ENCODE measurements at regions not wholly inside any gene's neighbourhood (a gene's known extent, or its start where the extent isn't known, plus 50 kb on each side); places are given as distances from the start of the nearest gene placed in this dataset.

GRCh38 chr14:71183876-71184689 lies 276.8 kb downstream of the PCNX1 start:
- H3K9ac ChIP-seq (ENCODE audit: low read length), result no peak overlapping the region
- DNase-seq (ENCODE audit: low read depth), result no peak
- H3K36me3 ChIP-seq (ENCODE audit: control insufficient read depth, insufficient read depth, low read length, severe bottlenecking), result no peaks in the 10 kb centered on the region

DNA sequence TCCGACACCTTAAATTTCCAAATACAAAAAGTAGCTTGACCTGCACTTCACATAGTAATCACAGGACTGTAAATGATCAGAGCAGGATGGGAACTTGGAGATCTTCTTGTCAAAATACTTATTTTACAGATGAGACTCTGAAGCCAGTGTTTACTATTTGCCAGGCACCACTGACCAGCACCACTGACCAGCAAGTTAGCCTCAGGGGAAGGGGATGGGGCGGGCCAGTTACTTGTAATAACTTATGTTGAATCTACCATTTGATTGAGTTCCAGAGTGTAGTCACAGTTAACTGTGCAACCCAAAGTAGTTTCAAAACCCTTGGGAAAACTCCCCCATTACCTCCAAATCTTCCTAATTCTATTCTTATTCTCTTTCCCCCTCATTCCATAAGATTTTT lies 278.4 kb downstream of the PCNX1 start:
- Histone ChIP-seq H3K9ac (ENCODE audit: low read length) (no peak overlapping the region), H3K4me3 (ENCODE audit: low read length) (no peak overlapping the region), H3K36me3 (ENCODE audit: control insufficient read depth, insufficient read depth, low read length, severe bottlenecking) (no peaks in the 10 kb centered on the region), H3K4me1 (ENCODE audit: control insufficient read depth, insufficient read depth, low read length) (no peaks in the 10 kb centered on the region), H3K27me3 (replicated peaks; ENCODE audit: control insufficient read depth, insufficient read depth, low read length) (peaks cover 11% of the 10 kb centered on the region), H3K9me3 (ENCODE audit: control insufficient read depth, low read length) (peaks cover 3% of the 10 kb centered on the region)
- no peak for DNase-seq (ENCODE audit: low read depth)

More at GRCh38 chr14:71183876-71184689, 276.8 kb downstream of the PCNX1 start:
- H3K27me3 ChIP-seq (replicated peaks; ENCODE audit: control insufficient read depth, insufficient read depth, low read length), result peaks cover 11% of the 10 kb centered on the region
- peaks cover 3% of the 10 kb centered on the region for H3K9me3 ChIP-seq (ENCODE audit: control insufficient read depth, low read length)
- no peak overlapping the region for H3K4me3 ChIP-seq (ENCODE audit: low read length)
- H3K4me1 ChIP-seq (ENCODE audit: control insufficient read depth, insufficient read depth, low read length), result no peaks in the 10 kb centered on the region

GRCh38 chr14:71187633-71188356 lies 280.5 kb downstream of the PCNX1 start:
- H3K36me3 ChIP-seq (ENCODE audit: control insufficient read depth, insufficient read depth, low read length, severe bottlenecking), result no peaks in the 10 kb centered on the region
- no peak for DNase-seq (ENCODE audit: low read depth)
- peaks cover 3% of the 10 kb centered on the region for H3K9me3 ChIP-seq (ENCODE audit: control insufficient read depth, low read length)
- H3K4me1 ChIP-seq (ENCODE audit: control insufficient read depth, insufficient read depth, low read length), result no peaks in the 10 kb centered on the region
- no peak overlapping the region for H3K4me3 ChIP-seq (ENCODE audit: low read length)
- no peak overlapping the region for H3K9ac ChIP-seq (ENCODE audit: low read length)
- H3K27me3 ChIP-seq (replicated peaks; ENCODE audit: control insufficient read depth, insufficient read depth, low read length), result peaks cover 11% of the 10 kb centered on the region

DNA sequence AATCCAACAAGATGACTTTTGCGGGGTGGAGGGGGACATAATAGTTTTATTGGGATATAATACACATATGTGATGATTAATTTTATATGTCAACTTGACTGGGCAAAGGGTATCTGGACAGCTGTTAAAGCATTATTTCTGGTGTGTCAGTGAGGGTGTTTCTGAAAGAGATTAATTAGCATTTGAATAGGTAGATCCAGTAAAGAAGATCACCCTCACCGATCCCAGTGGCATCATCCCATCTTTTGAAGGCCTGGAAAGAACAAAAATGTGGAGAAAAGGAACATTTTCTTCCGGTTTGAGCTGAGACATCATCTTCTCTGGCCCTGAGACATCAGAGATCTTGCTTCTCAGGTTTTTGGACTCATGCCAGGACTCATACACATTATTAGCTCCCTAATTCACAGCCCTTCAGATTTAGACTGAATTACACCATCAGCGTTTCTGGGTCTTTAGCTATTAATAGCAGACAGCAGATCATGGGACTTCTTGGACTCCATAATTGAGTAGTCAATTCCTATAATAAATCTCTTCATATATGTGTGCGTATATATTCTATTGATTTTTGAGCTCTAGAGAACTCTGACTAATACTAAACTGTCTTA lies 283.6 kb downstream of the PCNX1 start:
- no peak overlapping the region for H3K4me3 ChIP-seq (ENCODE audit: low read length)
- H3K9me3 ChIP-seq (ENCODE audit: control insufficient read depth, low read length), result peaks cover 3% of the 10 kb centered on the region
- H3K27me3 ChIP-seq (replicated peaks; ENCODE audit: control insufficient read depth, insufficient read depth, low read length), result peaks cover 15% of the 10 kb centered on the region
- DNase-seq (ENCODE audit: low read depth), result no peak
- H3K36me3 ChIP-seq (ENCODE audit: control insufficient read depth, insufficient read depth, low read length, severe bottlenecking), result no peaks in the 10 kb centered on the region
- no peak overlapping the region for H3K9ac ChIP-seq (ENCODE audit: low read length)
- no peaks in the 10 kb centered on the region for H3K4me1 ChIP-seq (ENCODE audit: control insufficient read depth, insufficient read depth, low read length)

- no peaks in the 10 kb centered on the region for H3K4me1 ChIP-seq (ENCODE audit: control insufficient read depth, insufficient read depth, low read length)
- H3K9me3 ChIP-seq (ENCODE audit: control insufficient read depth, low read length), result no peaks in the 10 kb centered on the region
- H3K27me3 ChIP-seq (replicated peaks; ENCODE audit: control insufficient read depth, insufficient read depth, low read length), result peaks cover 14% of the 10 kb centered on the region
- no peak for DNase-seq (ENCODE audit: low read depth)
- no peak overlapping the region for H3K4me3 ChIP-seq (ENCODE audit: low read length)
- no peak overlapping the region for H3K9ac ChIP-seq (ENCODE audit: low read length)
- no peaks in the 10 kb centered on the region for H3K36me3 ChIP-seq (ENCODE audit: control insufficient read depth, insufficient read depth, low read length, severe bottlenecking)
These were observed 286.4 kb downstream of the PCNX1 start for GRCh38 chr14:71193663-71194062.

GRCh38 chr14:71194251-71194650 lies 287.0 kb downstream of the PCNX1 start:
- no peak for DNase-seq (ENCODE audit: low read depth)
- no peaks in the 10 kb centered on the region for H3K4me1 ChIP-seq (ENCODE audit: control insufficient read depth, insufficient read depth, low read length)
- no peak overlapping the region for H3K4me3 ChIP-seq (ENCODE audit: low read length)
- H3K9ac ChIP-seq (ENCODE audit: low read length), result no peak overlapping the region
- no peaks in the 10 kb centered on the region for H3K36me3 ChIP-seq (ENCODE audit: control insufficient read depth, insufficient read depth, low read length, severe bottlenecking)
- peaks cover 19% of the 10 kb centered on the region for H3K27me3 ChIP-seq (replicated peaks; ENCODE audit: control insufficient read depth, insufficient read depth, low read length)
- no peaks in the 10 kb centered on the region for H3K9me3 ChIP-seq (ENCODE audit: control insufficient read depth, low read length)

DNA sequence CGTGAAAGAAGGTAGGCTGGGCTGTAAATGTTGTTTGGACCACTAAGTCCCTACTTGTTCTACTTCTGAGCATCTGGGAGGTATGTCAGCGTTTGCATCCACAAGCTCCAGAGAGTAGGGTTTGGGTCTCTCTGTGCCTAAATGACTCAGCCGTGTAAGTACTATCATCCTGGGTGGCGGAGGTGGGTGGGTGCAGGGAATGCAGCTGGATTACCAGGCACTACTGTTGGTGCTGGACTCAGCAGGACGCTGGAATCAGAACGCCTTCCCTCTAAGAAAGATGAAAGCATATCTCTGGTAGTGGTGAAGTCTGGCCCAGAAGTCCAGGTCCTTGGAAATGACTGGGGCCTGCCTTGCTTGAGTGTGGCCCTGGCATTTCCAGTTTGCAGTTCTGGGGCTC lies 289.7 kb downstream of the PCNX1 start:
- Histone ChIP-seq H3K4me1 (ENCODE audit: control insufficient read depth, insufficient read depth, low read length) (no peaks in the 10 kb centered on the region), H3K9me3 (ENCODE audit: control insufficient read depth, low read length) (no peaks in the 10 kb centered on the region)

DNA sequence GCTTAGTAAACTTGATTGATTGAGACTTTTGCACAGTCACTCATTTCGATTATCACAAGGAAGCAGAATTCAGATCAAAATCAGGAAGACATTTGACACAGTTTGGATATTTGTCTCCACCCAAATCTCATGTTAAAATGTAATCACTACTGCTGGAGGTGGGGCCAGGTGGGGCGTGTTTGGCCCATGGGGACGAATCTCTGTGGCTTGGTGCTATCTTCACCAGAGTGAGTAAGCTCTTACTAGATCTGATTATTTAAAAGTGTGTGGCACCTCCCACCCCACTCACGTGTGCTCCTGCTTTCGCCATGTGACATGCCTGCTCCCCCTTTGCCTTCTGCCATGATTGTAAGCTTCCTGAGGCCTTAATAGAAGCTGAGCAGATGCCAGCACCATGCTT lies 291.4 kb downstream of the PCNX1 start:
- no peaks in the 10 kb centered on the region for H3K9me3 ChIP-seq (ENCODE audit: control insufficient read depth, low read length)
- peaks cover 31% of the 10 kb centered on the region for H3K27me3 ChIP-seq (replicated peaks; ENCODE audit: control insufficient read depth, insufficient read depth, low read length)
- H3K9ac ChIP-seq (ENCODE audit: low read length), result no peak overlapping the region
- H3K4me1 ChIP-seq (ENCODE audit: control insufficient read depth, insufficient read depth, low read length), result peaks cover 9% of the 10 kb centered on the region
- no peak overlapping the region for H3K4me3 ChIP-seq (ENCODE audit: low read length)
- no peak for DNase-seq (ENCODE audit: low read depth)
- H3K36me3 ChIP-seq (ENCODE audit: control insufficient read depth, insufficient read depth, low read length, severe bottlenecking), result no peaks in the 10 kb centered on the region

More for the DNA sequence above, 289.7 kb downstream of the PCNX1 start:
- Histone ChIP-seq H3K27me3 (replicated peaks; ENCODE audit: control insufficient read depth, insufficient read depth, low read length) (peaks cover 26% of the 10 kb centered on the region), H3K4me3 (ENCODE audit: low read length) (no peak overlapping the region), H3K36me3 (ENCODE audit: control insufficient read depth, insufficient read depth, low read length, severe bottlenecking) (no peaks in the 10 kb centered on the region), H3K9ac (ENCODE audit: low read length) (no peak overlapping the region)
- no peak for DNase-seq (ENCODE audit: low read depth)

DNA sequence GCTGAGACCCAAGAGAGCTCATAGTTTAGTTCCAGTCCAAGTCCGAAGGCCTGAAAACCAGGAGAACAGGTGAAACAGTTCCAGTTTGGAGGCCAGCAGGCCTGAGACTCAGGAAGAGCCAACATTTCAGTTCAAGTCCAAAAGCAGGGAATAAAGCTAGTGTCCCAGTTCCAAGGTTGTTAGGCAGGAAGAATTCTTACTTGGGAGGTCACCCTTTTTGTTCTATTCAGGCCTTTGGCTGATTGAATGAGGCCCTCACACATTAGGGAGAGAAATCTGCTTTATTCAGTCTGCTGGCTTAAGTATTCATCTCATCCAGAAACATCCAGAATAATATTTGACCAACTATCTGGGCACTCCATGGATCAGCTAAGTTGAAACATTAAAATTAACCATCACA lies 294.6 kb downstream of the PCNX1 start:
- no peak for DNase-seq (ENCODE audit: low read depth)
- no peak overlapping the region for H3K4me3 ChIP-seq (ENCODE audit: low read length)
- H3K9ac ChIP-seq (ENCODE audit: low read length), result no peak overlapping the region
- H3K36me3 ChIP-seq (ENCODE audit: control insufficient read depth, insufficient read depth, low read length, severe bottlenecking), result no peaks in the 10 kb centered on the region
- H3K27me3 ChIP-seq (replicated peaks; ENCODE audit: control insufficient read depth, insufficient read depth, low read length), result peaks cover 25% of the 10 kb centered on the region
- peaks cover 14% of the 10 kb centered on the region for H3K4me1 ChIP-seq (ENCODE audit: control insufficient read depth, insufficient read depth, low read length)
- H3K9me3 ChIP-seq (ENCODE audit: control insufficient read depth, low read length), result no peaks in the 10 kb centered on the region

DNA sequence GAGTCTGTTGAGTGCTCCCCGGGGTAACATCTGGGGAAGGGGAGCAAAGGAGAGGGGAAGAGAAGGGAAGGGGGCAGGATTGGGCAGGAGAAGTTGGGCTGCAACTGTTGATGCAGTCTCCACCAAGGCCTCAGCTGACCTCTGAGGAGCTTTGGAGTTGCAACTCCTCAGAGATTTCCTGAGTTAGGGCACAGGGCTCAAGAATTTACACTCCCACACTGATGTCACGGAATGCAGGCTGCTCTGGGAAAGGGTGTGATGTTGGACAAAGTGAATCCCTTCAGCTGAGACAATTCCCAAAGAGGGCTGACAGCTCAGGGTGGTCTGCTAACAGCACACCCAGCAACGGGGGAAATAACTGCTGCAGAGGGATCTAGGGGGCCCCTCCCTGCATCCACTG lies 295.6 kb downstream of the PCNX1 start:
- no peaks in the 10 kb centered on the region for H3K36me3 ChIP-seq (ENCODE audit: control insufficient read depth, insufficient read depth, low read length, severe bottlenecking)
- H3K27me3 ChIP-seq (replicated peaks; ENCODE audit: control insufficient read depth, insufficient read depth, low read length), result peaks cover 22% of the 10 kb centered on the region
- H3K9me3 ChIP-seq (ENCODE audit: control insufficient read depth, low read length), result no peaks in the 10 kb centered on the region
- no peak overlapping the region for H3K4me3 ChIP-seq (ENCODE audit: low read length)
- peaks cover 17% of the 10 kb centered on the region for H3K4me1 ChIP-seq (ENCODE audit: control insufficient read depth, insufficient read depth, low read length)
- H3K9ac ChIP-seq (ENCODE audit: low read length), result no peak overlapping the region
- DNase-seq (ENCODE audit: low read depth), result peak; percentile 27

DNA sequence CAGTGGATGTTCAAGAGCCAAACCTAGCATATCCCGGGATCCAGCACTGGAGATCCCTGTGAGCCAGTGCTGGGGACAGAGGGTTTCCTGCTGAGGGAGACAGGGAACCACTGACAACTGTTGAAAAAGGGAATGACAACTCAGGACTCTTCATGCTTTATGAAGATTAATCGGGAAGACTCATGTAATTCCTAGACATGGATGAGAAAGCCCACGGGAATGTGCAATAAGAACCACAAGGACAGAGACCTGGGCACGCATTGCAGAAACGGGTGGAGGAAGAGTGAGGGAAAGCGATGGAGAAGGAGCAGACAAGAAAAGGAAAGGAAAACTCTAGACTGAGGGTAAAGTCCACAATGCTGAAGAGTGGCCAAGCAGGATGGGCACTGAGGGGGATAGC lies 296.0 kb downstream of the PCNX1 start:
- no peak overlapping the region for H3K4me3 ChIP-seq (ENCODE audit: low read length)
- peaks cover 17% of the 10 kb centered on the region for H3K4me1 ChIP-seq (ENCODE audit: control insufficient read depth, insufficient read depth, low read length)
- peaks cover 22% of the 10 kb centered on the region for H3K27me3 ChIP-seq (replicated peaks; ENCODE audit: control insufficient read depth, insufficient read depth, low read length)
- H3K9ac ChIP-seq (ENCODE audit: low read length), result no peak overlapping the region
- no peaks in the 10 kb centered on the region for H3K36me3 ChIP-seq (ENCODE audit: control insufficient read depth, insufficient read depth, low read length, severe bottlenecking)
- H3K9me3 ChIP-seq (ENCODE audit: control insufficient read depth, low read length), result no peaks in the 10 kb centered on the region
- DNase-seq (ENCODE audit: low read depth), result peak; percentile 24
